Hepatocyte (in vitro differentiated cells): ENCODE measurements at regions not wholly inside any gene's neighbourhood (a gene's known extent, or its start where the extent isn't known, plus 50 kb on each side); places are given as distances from the start of the nearest gene placed in this dataset.

Experiments
- DNase-seq: peaks from one replicate; pipeline ENCODE4 v3.0.0-alpha.2; 2016; ENCODE audit warnings: low spot score
- H2AFZ ChIP-seq: fragments of 200-600 bp; sonication (generic); 2 replicates; pipeline ENCODE4 v1.6.0; 2016; ENCODE audit warnings: antibody characterized with exemption, mild to moderate bottlenecking
- H3K27ac ChIP-seq: fragments of 200-600 bp; sonication (generic); 2 replicates; pipeline ENCODE4 v1.5.1; 2016; ENCODE audit warnings: mild to moderate bottlenecking
- H3K27me3 ChIP-seq: fragments of 200-600 bp; sonication (generic); 2 replicates; pipeline ENCODE4 v1.6.1; 2016
- H3K36me3 ChIP-seq: fragments of 200-600 bp; sonication (generic); replicated peaks from 2 replicates; pipeline ENCODE4 v1.5.1; 2016; ENCODE audit warnings: low read depth; ENCODE audit not compliant: insufficient read depth
- H3K4me1 ChIP-seq: fragments of 200-600 bp; sonication (generic); 2 replicates; pipeline ENCODE4 v1.5.1; 2016; ENCODE audit warnings: mild to moderate bottlenecking, moderate library complexity; ENCODE audit not compliant: insufficient read depth
- H3K4me2 ChIP-seq: fragments of 200-600 bp; sonication (generic); 2 replicates; pipeline ENCODE4 v1.6.0; 2016
- H3K4me3 ChIP-seq: fragments of 200-600 bp; sonication (generic); 2 replicates; pipeline ENCODE4 v1.5.1; 2016; ENCODE audit warnings: mild to moderate bottlenecking
- H3K79me2 ChIP-seq: fragments of 200-600 bp; sonication (generic); 2 replicates; pipeline ENCODE4 v1.6.0; 2017; ENCODE audit warnings: mild to moderate bottlenecking
- H3K9me2 ChIP-seq: fragments of 200-600 bp; sonication (generic); replicated peaks from 2 replicates; pipeline ENCODE4 v1.6.0; 2017; ENCODE audit warnings: mild to moderate bottlenecking; ENCODE audit not compliant: insufficient read depth
- H3K9me3 ChIP-seq: fragments of 200-600 bp; sonication (generic); 2 replicates; pipeline ENCODE4 v1.5.1; 2016; ENCODE audit warnings: low read depth, mild to moderate bottlenecking
- H4K20me1 ChIP-seq: fragments of 200-600 bp; sonication (generic); 2 replicates; pipeline ENCODE4 v1.6.0; 2016; ENCODE audit warnings: mild to moderate bottlenecking; ENCODE audit not compliant: insufficient read depth, poor library complexity, severe bottlenecking
- CTCF ChIP-seq: fragments of 200-600 bp; sonication (generic); IDR thresholded peaks from 2 replicates; pipeline ENCODE4 v1.5.1; 2016; ENCODE audit warnings: antibody characterized with exemption, mild to moderate bottlenecking; ENCODE audit not compliant: poor library complexity
- EZH2 ChIP-seq: fragments of 200-600 bp; sonication (generic); IDR thresholded peaks from 2 replicates; pipeline ENCODE4 v1.6.1; 2016; ENCODE audit warnings: antibody characterized with exemption, mild to moderate bottlenecking, borderline replicate concordance
- EZH2phosphoT487 ChIP-seq: fragments of 200-600 bp; sonication (generic); IDR thresholded peaks from one replicate; pipeline ENCODE4 v1.6.1; 2018; ENCODE audit warnings: antibody characterized with exemption, mild to moderate bottlenecking, low read depth, moderate library complexity; ENCODE audit not compliant: unreplicated experiment, severe bottlenecking
- WGBS: methylation state at CpG from one replicate; pipeline ENCODE4 v1.1.6; 2016; ENCODE audit warnings: low lambda C conversion rate; ENCODE audit errors: missing lambda C conversion rate; 5-methylcytosine and 5-hydroxymethylcytosine counted together

GRCh38 chr2:237194906-237195305 is 109.2 kb downstream of the COPS8 start:
- DNase-seq = no peak
- Histone ChIP-seq H3K4me2 (no peak overlapping the region), H4K20me1 (no peaks in the 10 kb centered on the region), H2AFZ (no peak overlapping the region), H3K79me2 (no peaks in the 10 kb centered on the region), H3K9me3 (no peaks in the 10 kb centered on the region), H3K36me3 (no peaks in the 10 kb centered on the region), H3K9me2 (no peaks in the 10 kb centered on the region), H3K27ac (no peak overlapping the region), H3K4me3 (no peak overlapping the region), H3K27me3 (no peaks in the 10 kb centered on the region), H3K4me1 (peaks cover 41% of the 10 kb centered on the region)
- WGBS = 89% methylated on average over 6 of the region's 6 CpGs
- TF ChIP-seq EZH2phosphoT487 = no peak
- no peak for TF ChIP-seq EZH2
- no peak for TF ChIP-seq CTCF

- Histone ChIP-seq H3K4me3 (no peak overlapping the region), H3K4me1 (peaks cover 41% of the 10 kb centered on the region), H3K27ac (no peak overlapping the region), H3K36me3 (no peaks in the 10 kb centered on the region), H4K20me1 (no peaks in the 10 kb centered on the region), H3K9me3 (no peaks in the 10 kb centered on the region), H3K9me2 (no peaks in the 10 kb centered on the region), H3K4me2 (no peak overlapping the region), H2AFZ (no peak overlapping the region), H3K79me2 (no peaks in the 10 kb centered on the region), H3K27me3 (no peaks in the 10 kb centered on the region)
- WGBS = 76% methylated on average over 10 of the region's 10 CpGs
- no peak for DNase-seq
- TF ChIP-seq EZH2phosphoT487 = no peak
- no peak for TF ChIP-seq EZH2
Measured at GRCh38 chr2:237195396-237196120, 109.9 kb downstream of the COPS8 start.

- H4K20me1 ChIP-seq = no peaks in the 10 kb centered on the region
- 73% methylated on average over 1 of the region's 1 CpG for WGBS
- H3K9me3 ChIP-seq = no peaks in the 10 kb centered on the region
- no peak for TF ChIP-seq EZH2
- no peak overlapping the region for H3K4me3 ChIP-seq
- peak overlapping the region; percentile 21 for H3K4me2 ChIP-seq
- H3K79me2 ChIP-seq = no peaks in the 10 kb centered on the region
- no peaks in the 10 kb centered on the region for H3K36me3 ChIP-seq
- no peak overlapping the region for H2AFZ ChIP-seq
- H3K27me3 ChIP-seq = no peaks in the 10 kb centered on the region
- peak overlapping the region; percentile 75 for H3K27ac ChIP-seq
- DNase-seq = no peak
- H3K9me2 ChIP-seq = no peaks in the 10 kb centered on the region
- H3K4me1 ChIP-seq = peaks cover 40% of the 10 kb centered on the region
Measured at GRCh38 chr2:237196409-237196808, 110.7 kb downstream of the COPS8 start.

DNA sequence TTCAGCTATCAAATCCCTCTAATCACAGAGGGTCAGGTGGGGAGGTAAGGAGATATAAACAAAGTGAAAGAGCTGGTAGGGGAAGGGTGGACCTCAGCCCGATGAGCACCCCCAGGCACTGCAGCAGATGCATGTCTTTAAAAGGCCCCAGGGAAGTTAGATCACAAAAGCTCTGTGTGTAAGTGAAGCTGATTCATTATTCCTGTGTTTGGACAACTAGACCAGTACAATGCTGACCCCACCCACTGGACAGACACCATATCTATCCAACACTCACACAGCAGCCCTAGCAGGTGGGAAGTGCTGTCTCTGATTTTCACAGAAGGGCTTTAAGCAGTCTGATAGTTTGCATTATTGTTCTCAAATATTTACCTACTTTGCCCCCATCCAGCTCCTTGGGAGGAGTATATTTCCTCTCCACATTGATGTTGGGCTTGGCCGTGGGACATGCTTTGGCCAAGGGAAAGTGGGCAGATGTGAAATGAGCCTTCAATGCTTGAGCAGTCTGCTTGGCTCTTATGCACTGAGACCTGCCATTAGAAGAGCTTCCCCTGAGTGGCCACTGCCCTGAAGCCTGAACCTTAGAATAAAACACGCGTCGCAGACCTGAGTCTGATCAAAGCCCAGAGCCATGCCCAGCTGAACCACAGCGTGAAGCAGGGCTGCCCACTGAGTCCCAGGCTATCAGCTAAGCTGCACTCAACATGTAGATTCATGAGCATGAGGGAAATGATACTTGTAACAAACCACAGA is 111.4 kb downstream of the COPS8 start:
- Histone ChIP-seq H3K4me1 (peaks cover 40% of the 10 kb centered on the region), H3K4me3 (no peak overlapping the region), H4K20me1 (no peaks in the 10 kb centered on the region), H3K9me2 (no peaks in the 10 kb centered on the region), H3K9me3 (no peaks in the 10 kb centered on the region), H3K27ac (peak overlapping the region; percentile 75), H3K79me2 (no peaks in the 10 kb centered on the region), H3K36me3 (no peaks in the 10 kb centered on the region), H2AFZ (no peak overlapping the region), H3K4me2 (peak overlapping the region; percentile 21), H3K27me3 (no peaks in the 10 kb centered on the region)
- DNase-seq = no peak
- WGBS = 77% methylated on average over 6 of the region's 6 CpGs
- TF ChIP-seq EZH2 (no peak), EZH2phosphoT487 (no peak), CTCF (no peak)
